ENCODE measurements at regions not wholly inside any gene's neighbourhood (a gene's known extent, or its start where the extent isn't known, plus 50 kb on each side); places are given as distances from the start of the nearest gene placed in this dataset.

GRCh38 chr11:109048098-109048497 is 373.9 kb upstream of the C11orf87 start:
- no peak for TF ChIP-seq CTCF (IDR thresholded peaks at IDR 0.05)
- TF ChIP-seq POLR2A (IDR thresholded peaks at IDR 0.05) = no peak
- no peak for DNase-seq
- intact Hi-C loops (cut with DNase I) = no loop called here
- H3K9me3 ChIP-seq (replicated peaks in 1 of 3) = no peaks in the 10 kb centered on the region
- no peaks in the 10 kb centered on the region for H3K27me3 ChIP-seq
- no peak overlapping the region for H3K4me3 ChIP-seq
- no peaks in the 10 kb centered on the region for H3K4me1 ChIP-seq (replicated peaks in 1 of 2)
- no peak overlapping the region for H3K27ac ChIP-seq
- H3K36me3 ChIP-seq (replicated peaks in 1 of 2) = no peaks in the 10 kb centered on the region

DNA sequence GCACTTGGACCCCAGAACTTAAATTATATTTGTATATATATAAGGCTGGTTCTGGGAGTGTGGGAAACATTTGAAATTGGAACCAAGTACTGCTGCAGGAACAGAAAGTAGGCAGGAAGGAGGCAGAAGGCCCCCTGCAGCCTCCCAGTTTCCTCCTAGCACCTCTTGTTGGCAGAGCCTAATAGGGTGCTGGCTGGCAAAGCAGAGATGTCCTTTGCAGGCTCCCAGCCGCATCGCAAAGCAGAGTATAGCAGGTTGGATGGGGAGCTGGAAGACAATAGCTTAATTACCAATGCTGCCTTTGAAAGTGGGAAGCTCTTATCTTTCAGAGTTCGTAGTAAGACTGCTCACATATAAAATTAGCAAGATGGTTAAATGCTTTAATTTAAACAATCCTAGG is 370.8 kb upstream of the C11orf87 start:
- DNase-seq = no peak
- intact Hi-C loops (cut with DNase I) = no loop called here
- Histone ChIP-seq H3K27me3 (no peaks in the 10 kb centered on the region), H3K4me3 (no peak overlapping the region), H3K27ac (no peak overlapping the region), H3K4me1 (replicated peaks in 1 of 2) (no peaks in the 10 kb centered on the region), H3K36me3 (replicated peaks in 1 of 2) (no peaks in the 10 kb centered on the region), H3K9me3 (replicated peaks in 1 of 3) (no peaks in the 10 kb centered on the region)
- TF ChIP-seq POLR2A (IDR thresholded peaks at IDR 0.05) = no peak
- no peak for TF ChIP-seq CTCF (IDR thresholded peaks at IDR 0.05)
- 79 to 92% (median 90%) methylated on average over 3 of the region's 3 CpGs for WGBS, 4 donors

- WGBS, 4 donors = 86 to 95% (median 92%) methylated on average over 5 of the region's 5 CpGs
- DNase-seq = no peak
- Histone ChIP-seq H3K9me3 (replicated peaks in 1 of 3) (peaks cover 0 to 8% (median 0%) of the 10 kb centered on the region in 3 donors), H3K27me3 (no peaks in the 10 kb centered on the region), H3K4me3 (no peak overlapping the region), H3K4me1 (replicated peaks in 1 of 2) (no peaks in the 10 kb centered on the region), H3K36me3 (replicated peaks in 1 of 2) (no peaks in the 10 kb centered on the region), H3K27ac (no peak overlapping the region)
- intact Hi-C loops (cut with DNase I) = no loop called here
- TF ChIP-seq CTCF (IDR thresholded peaks at IDR 0.05) (no peak), POLR2A (IDR thresholded peaks at IDR 0.05) (no peak)
Observed at GRCh38 chr11:109059402-109059801, 362.6 kb upstream of the C11orf87 start.

DNA sequence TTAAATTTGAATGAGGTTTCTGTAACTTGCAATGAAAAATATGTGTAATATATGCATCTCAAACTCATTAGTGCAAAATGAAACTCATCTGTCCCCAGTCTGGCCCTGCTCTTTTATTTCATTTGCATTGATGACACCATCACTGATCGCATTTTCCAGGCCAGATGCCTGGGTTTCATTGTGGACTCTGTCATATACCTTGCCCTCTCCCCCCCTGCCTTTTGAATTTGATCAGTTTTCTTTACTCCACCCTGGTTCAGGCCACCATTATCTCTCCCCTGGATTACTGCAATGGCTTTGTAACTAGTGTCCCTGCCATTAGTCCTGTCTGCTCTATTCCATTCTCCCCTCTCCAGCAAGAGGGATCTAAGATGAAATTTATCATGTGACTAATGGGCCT is 360.6 kb upstream of the C11orf87 start:
- TF ChIP-seq CTCF (IDR thresholded peaks at IDR 0.05) (no peak), POLR2A (IDR thresholded peaks at IDR 0.05) (no peak)
- Histone ChIP-seq H3K9me3 (replicated peaks in 1 of 3) (peaks cover 0 to 8% (median 0%) of the 10 kb centered on the region in 3 donors), H3K27ac (no peak overlapping the region), H3K4me3 (no peak overlapping the region), H3K36me3 (replicated peaks in 1 of 2) (no peaks in the 10 kb centered on the region), H3K27me3 (no peaks in the 10 kb centered on the region), H3K4me1 (replicated peaks in 1 of 2) (no peaks in the 10 kb centered on the region)
- 89 to 96% (median 94%) methylated on average over 1 of the region's 1 CpG for WGBS, 4 donors
- DNase-seq = no peak
- intact Hi-C loops (cut with DNase I) = no loop called here

All from adrenal gland (tissue), 9 donors.